RWPE2 (cell line): ENCODE measurements at regions not wholly inside any gene's neighbourhood (a gene's known extent, or its start where the extent isn't known, plus 50 kb on each side); places are given as distances from the start of the nearest gene placed in this dataset.

Experiments
- ATAC-seq: fragments of 200-7000 bp; cut with Tn5 transposase; 3 replicates; pipeline ENCODE4 v1.9.1; 2021; ENCODE audit warnings: low read depth
- DNase-seq: peaks from one replicate; pipeline ENCODE4 v3.0.0-alpha.2; 2020; ENCODE audit warnings: low spot score
- H3K27ac ChIP-seq: fragments of 450-650 bp; 2 replicates; pipeline ENCODE4 v1.5.1; 2017; ENCODE audit warnings: mild to moderate bottlenecking; ENCODE audit not compliant: poor library complexity, severe bottlenecking
- H3K27me3 ChIP-seq: fragments of 250-450 bp; sonication (Bioruptor Pico); 2 replicates; pipeline ENCODE4 v1.5.1; 2021; ENCODE audit warnings: mild to moderate bottlenecking, moderate library complexity; ENCODE audit not compliant: insufficient read depth, poor library complexity, severe bottlenecking
- H3K36me3 ChIP-seq: fragments of 250-450 bp; sonication (Bioruptor Pico); 2 replicates; pipeline ENCODE4 v1.5.1; 2020; ENCODE audit warnings: low read depth, mild to moderate bottlenecking, moderate library complexity
- H3K4me1 ChIP-seq: fragments of 250-450 bp; sonication (Bioruptor Pico); 2 replicates; pipeline ENCODE4 v1.5.1; 2021; ENCODE audit warnings: mild to moderate bottlenecking, moderate library complexity; ENCODE audit not compliant: insufficient read depth, poor library complexity, severe bottlenecking
- H3K4me3 ChIP-seq: fragments of 250-450 bp; sonication (Bioruptor Pico); 2 replicates; pipeline ENCODE4 v1.5.1; 2021; ENCODE audit warnings: mild to moderate bottlenecking, moderate library complexity; ENCODE audit not compliant: severe bottlenecking
- H3K9me3 ChIP-seq: fragments of 250-450 bp; sonication (Bioruptor Pico); 2 replicates; pipeline ENCODE4 v1.5.1; 2021; ENCODE audit warnings: mild to moderate bottlenecking, moderate library complexity; ENCODE audit not compliant: severe bottlenecking
- CTCF ChIP-seq: fragments of 450-650 bp; IDR thresholded peaks from one replicate; pipeline ENCODE4 v1.5.1; 2017; ENCODE audit warnings: mild to moderate bottlenecking, moderate library complexity; ENCODE audit not compliant: poor library complexity, severe bottlenecking

DNA sequence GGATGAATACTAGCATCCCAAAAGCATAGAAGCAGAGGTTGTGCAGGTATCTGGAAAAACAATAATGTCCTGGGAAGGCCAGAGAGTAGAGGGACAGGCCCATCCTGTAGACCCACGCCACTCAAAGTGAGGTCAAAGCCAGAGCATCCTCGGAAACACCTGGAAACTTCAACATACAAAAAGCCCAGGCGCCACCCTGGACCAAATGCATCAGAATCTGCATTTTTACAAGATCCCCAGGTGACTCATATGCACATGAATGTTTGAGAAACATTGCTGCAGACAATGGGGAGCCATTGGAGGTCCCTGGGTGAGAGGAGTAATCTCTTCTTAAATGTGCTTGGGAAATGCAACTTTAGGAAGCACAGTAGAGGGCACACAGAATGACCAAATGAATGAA lies 684.1 kb downstream of the DIAPH3 start:
- DNase-seq (no peak), ATAC-seq (no peak)
- no peak for TF ChIP-seq CTCF
- H3K27ac ChIP-seq: no peak overlapping the region
- no peaks in the 10 kb centered on the region for H3K4me1 ChIP-seq
- no peaks in the 10 kb centered on the region for H3K27me3 ChIP-seq
- H3K9me3 ChIP-seq: no peaks in the 10 kb centered on the region
- no peaks in the 10 kb centered on the region for H3K36me3 ChIP-seq
- no peak overlapping the region for H3K4me3 ChIP-seq

GRCh38 chr13:59480396-59481259 lies 683.1 kb downstream of the DIAPH3 start:
- Histone ChIP-seq H3K9me3 (no peaks in the 10 kb centered on the region), H3K4me1 (no peaks in the 10 kb centered on the region), H3K36me3 (no peaks in the 10 kb centered on the region), H3K27me3 (no peaks in the 10 kb centered on the region), H3K27ac (no peak overlapping the region), H3K4me3 (no peak overlapping the region)
- no peak for DNase-seq
- no peak for ATAC-seq
- no peak for TF ChIP-seq CTCF

GRCh38 chr13:59483501-59484145 lies 680.1 kb downstream of the DIAPH3 start:
- ATAC-seq: no peak
- TF ChIP-seq CTCF: no peak

GRCh38 chr13:59487883-59488282 lies 675.8 kb downstream of the DIAPH3 start:
- H3K9me3 ChIP-seq: no peaks in the 10 kb centered on the region
- H3K36me3 ChIP-seq: no peaks in the 10 kb centered on the region
- ATAC-seq (no peak), DNase-seq (no peak)
- TF ChIP-seq CTCF: no peak
- H3K4me3 ChIP-seq: no peak overlapping the region
- H3K27me3 ChIP-seq: no peaks in the 10 kb centered on the region
- H3K27ac ChIP-seq: no peak overlapping the region
- no peaks in the 10 kb centered on the region for H3K4me1 ChIP-seq

More at GRCh38 chr13:59483501-59484145, 680.1 kb downstream of the DIAPH3 start:
- Histone ChIP-seq H3K27me3 (no peaks in the 10 kb centered on the region), H3K4me3 (no peak overlapping the region), H3K9me3 (no peaks in the 10 kb centered on the region), H3K4me1 (no peaks in the 10 kb centered on the region), H3K27ac (no peak overlapping the region), H3K36me3 (no peaks in the 10 kb centered on the region)
- DNase-seq: no peak
